Daoy (cell line): ENCODE measurements at regions not wholly inside any gene's neighbourhood (a gene's known extent, or its start where the extent isn't known, plus 50 kb on each side); places are given as distances from the start of the nearest gene placed in this dataset.
A peak's percentile ranks its signal among the peaks of the same experiment; 100 is the strongest.

Experiments used
- DNase-seq: peaks from one replicate; pipeline ENCODE4 v3.0.0-alpha.2; 2015; ENCODE audit warnings: low read depth

GRCh38 chr15:95319242-95319641 is 1011.3 kb upstream of the NR2F2 start:
- DNase-seq, result no peak

- DNase-seq, result no peak
Observed at GRCh38 chr15:95323796-95324195, 1006.7 kb upstream of the NR2F2 start.

GRCh38 chr15:95324656-95325055 is 1005.8 kb upstream of the NR2F2 start:
- no peak for DNase-seq

- no peak for DNase-seq
Observed at GRCh38 chr15:95325763-95326404, 1004.6 kb upstream of the NR2F2 start.

- DNase-seq, result peak; percentile 17
Observed at GRCh38 chr15:95326431-95327182, 1003.9 kb upstream of the NR2F2 start.

- no peak for DNase-seq
Observed at GRCh38 chr15:95327183-95327525, 1003.3 kb upstream of the NR2F2 start.

GRCh38 chr15:95327661-95328060 is 1002.8 kb upstream of the NR2F2 start:
- DNase-seq, result no peak

GRCh38 chr15:95328559-95328958 is 1001.9 kb upstream of the NR2F2 start:
- DNase-seq, result no peak

- no peak for DNase-seq
Observed at GRCh38 chr15:95329362-95329761, 1001.1 kb upstream of the NR2F2 start.

- no peak for DNase-seq
Observed at GRCh38 chr15:95341686-95342085, 988.8 kb upstream of the NR2F2 start.

GRCh38 chr15:95345867-95346266 is 984.6 kb upstream of the NR2F2 start:
- DNase-seq, result no peak

- no peak for DNase-seq
Observed at GRCh38 chr15:95346721-95347475, 983.6 kb upstream of the NR2F2 start.

GRCh38 chr15:95347837-95348236 is 982.7 kb upstream of the NR2F2 start:
- DNase-seq, result no peak

GRCh38 chr15:95350908-95351307 is 979.6 kb upstream of the NR2F2 start:
- DNase-seq, result no peak

GRCh38 chr15:95352631-95353187 is 977.8 kb upstream of the NR2F2 start:
- DNase-seq, result no peak

GRCh38 chr15:95353512-95353911 is 977.0 kb upstream of the NR2F2 start:
- no peak for DNase-seq

GRCh38 chr15:95359966-95360365 is 970.5 kb upstream of the NR2F2 start:
- DNase-seq, result no peak

GRCh38 chr15:95362306-95362705 is 968.2 kb upstream of the NR2F2 start:
- DNase-seq, result no peak

GRCh38 chr15:95363646-95364045 is 966.9 kb upstream of the NR2F2 start:
- DNase-seq, result no peak

GRCh38 chr15:95365511-95366107 is 964.9 kb upstream of the NR2F2 start:
- no peak for DNase-seq

- DNase-seq, result peak; percentile 11
Observed at GRCh38 chr15:95368191-95368590, 962.3 kb upstream of the NR2F2 start.
